IMR-90 (cell line): ENCODE measurements at regions not wholly inside any gene's neighbourhood (a gene's known extent, or its start where the extent isn't known, plus 50 kb on each side); places are given as distances from the start of the nearest gene placed in this dataset.

ENCODE experiments used
- ATAC-seq: fragments of 200-7000 bp; cut with Tn5 transposase; 2 replicates; pipeline ENCODE4 v1.9.1; 2020; ENCODE audit warnings: low read depth, mild to moderate bottlenecking, moderate library complexity
- BruUV-seq: library from RNA; stranded (reverse); fragments of 400-500 nt; replicated peaks from 2 replicates; lab custom pipeline; 2021; lab: Mats Ljungman, UMichigan
- CTCF ChIA-PET: fragments of 300-600 bp; formaldehyde crosslinking; extraction: SDS; loops from one replicate; lab custom pipeline; 2021; ENCODE audit warnings: antibody characterized with exemption; lab: Yijun Ruan, JAX
- POLR2A ChIA-PET: fragments of 300-600 bp; sonication (Branson Sonifier 250); formaldehyde crosslinking; loops from one replicate; lab custom pipeline; 2022; ENCODE audit warnings: antibody characterized with exemption; ENCODE audit not compliant: unreplicated experiment; lab: Charles Lee
- DNase-seq: peaks from one replicate; pipeline ENCODE4 v3.0.0; 2013
- H2AFZ ChIP-seq: replicated peaks from 2 replicates; pipeline ENCODE3; 2013; ENCODE audit warnings: low read length, mild to moderate bottlenecking; ENCODE audit not compliant: poor library complexity
- H2AK5ac ChIP-seq: 2 replicates; pipeline ENCODE4 v1.6.1; 2013; ENCODE audit warnings: low read depth, low read length, inconsistent platforms
- H2AK9ac ChIP-seq: replicated peaks from 2 replicates; pipeline ENCODE3; 2013; ENCODE audit warnings: mild to moderate bottlenecking, low read depth, low read length, moderate library complexity; ENCODE audit not compliant: poor library complexity
- H2BK120ac ChIP-seq: 2 replicates; pipeline ENCODE4 v1.6.1; 2013; ENCODE audit warnings: low read depth, low read length, inconsistent platforms
- H2BK15ac ChIP-seq: 3 replicates; pipeline ENCODE4 v1.6.1; 2013; ENCODE audit warnings: low read depth, low read length, inconsistent platforms
- H2BK20ac ChIP-seq: 2 replicates; pipeline ENCODE4 v1.6.1; 2013; ENCODE audit warnings: low read depth, mild to moderate bottlenecking, inconsistent platforms, low read length, moderate library complexity
- H2BK5ac ChIP-seq: 2 replicates; pipeline ENCODE4 v1.6.1; 2013; ENCODE audit warnings: mild to moderate bottlenecking, low read depth, low read length, inconsistent platforms; ENCODE audit not compliant: poor library complexity, severe bottlenecking
- H3K14ac ChIP-seq: replicated peaks from 2 replicates; pipeline ENCODE4 v1.6.1; 2013; ENCODE audit warnings: low read depth, low read length, inconsistent platforms
- H3K18ac ChIP-seq: 2 replicates; pipeline ENCODE4 v1.6.1; 2013; ENCODE audit warnings: low read depth, low read length, control low read depth
- H3K23ac ChIP-seq: 2 replicates; pipeline ENCODE4 v1.6.1; 2013; ENCODE audit warnings: low read depth, low read length, inconsistent platforms
- H3K27ac ChIP-seq: 2 replicates; pipeline ENCODE4 v1.5.1; 2013; ENCODE audit warnings: mild to moderate bottlenecking, control low read depth, low read length; ENCODE audit not compliant: insufficient read depth
- H3K27me3 ChIP-seq: 2 replicates; pipeline ENCODE4 v1.6.1; 2013; ENCODE audit warnings: low read length; ENCODE audit not compliant: control insufficient read depth, insufficient read depth
- H3K36me3 ChIP-seq: 2 replicates; pipeline ENCODE4 v1.6.1; 2013; ENCODE audit warnings: low read length, mixed read lengths; ENCODE audit not compliant: control insufficient read depth, insufficient read depth
- H3K4ac ChIP-seq: 2 replicates; pipeline ENCODE4 v1.6.1; 2013; ENCODE audit warnings: low read depth, low read length, inconsistent platforms
- H3K4me1 ChIP-seq: 2 replicates; pipeline ENCODE4 v1.6.1; 2013; ENCODE audit warnings: low read length, mixed read lengths; ENCODE audit not compliant: control insufficient read depth, insufficient read depth
- H3K4me2 ChIP-seq: 2 replicates; pipeline ENCODE4 v1.6.1; 2013; ENCODE audit warnings: low read depth, mild to moderate bottlenecking, control low read depth, low read length, moderate library complexity
- H3K4me3 ChIP-seq: 2 replicates; pipeline ENCODE4 v1.5.1; 2013; ENCODE audit warnings: low read depth, mild to moderate bottlenecking, control low read depth, low read length, moderate library complexity; ENCODE audit not compliant: insufficient read depth
- H3K56ac ChIP-seq: 2 replicates; pipeline ENCODE4 v1.6.1; 2013; ENCODE audit warnings: low read length, inconsistent platforms; ENCODE audit not compliant: insufficient read depth; ENCODE audit errors: extremely low read depth
- H3K79me1 ChIP-seq, 2 experiments: 2 replicates each; pipeline ENCODE4 v1.6.1; 2013; ENCODE audit warnings: low read length in 2 of 2, inconsistent platforms in 1 of 2, low read depth in 1 of 2
- H3K9ac ChIP-seq: 2 replicates; pipeline ENCODE4 v1.6.1; 2013; ENCODE audit warnings: low read depth, low read length, control low read depth
- H3K9me1 ChIP-seq: 2 replicates; pipeline ENCODE4 v1.6.1; 2013; ENCODE audit warnings: low read length, inconsistent platforms; ENCODE audit not compliant: insufficient read depth
- H3K9me3 ChIP-seq: 2 replicates; pipeline ENCODE4 v1.6.1; 2013; ENCODE audit warnings: low read length; ENCODE audit not compliant: control insufficient read depth, insufficient read depth
- H4K20me1 ChIP-seq: 2 replicates; pipeline ENCODE4 v1.6.1; 2013; ENCODE audit warnings: low read length, inconsistent platforms; ENCODE audit not compliant: insufficient read depth
- H4K5ac ChIP-seq: 2 replicates; pipeline ENCODE4 v1.6.1; 2013; ENCODE audit warnings: mild to moderate bottlenecking, low read depth, low read length, control low read depth
- H4K8ac ChIP-seq, 2 experiments: 2 replicates each; pipeline ENCODE4 v1.6.1; 2013; ENCODE audit warnings: low read depth in 2 of 2, low read length in 2 of 2, control low read depth in 1 of 2, inconsistent platforms in 1 of 2
- H4K91ac ChIP-seq: 2 replicates; pipeline ENCODE4 v1.6.1; 2013; ENCODE audit warnings: low read depth, low read length, inconsistent platforms; ENCODE audit not compliant: insufficient read depth
- CEBPB ChIP-seq: IDR thresholded peaks from 2 replicates; pipeline ENCODE4 v1.6.1; 2012; ENCODE audit warnings: low read depth, low read length, improper control_type of control experiment
- ELK1 ChIP-seq: fragments of 150-350 bp; IDR thresholded peaks from 2 replicates; pipeline ENCODE4 v1.6.1; 2016; ENCODE audit warnings: low read depth, mild to moderate bottlenecking, low read length, moderate library complexity, borderline replicate concordance
- FOS ChIP-seq: fragments of 150-350 bp; IDR thresholded peaks from 2 replicates; pipeline ENCODE4 v1.6.1; 2016; ENCODE audit warnings: low read depth, low read length
- MXI1 ChIP-seq: IDR thresholded peaks from 2 replicates; pipeline ENCODE4 v1.6.1; 2012; ENCODE audit warnings: low read depth, mild to moderate bottlenecking, low read length, moderate library complexity, borderline replicate concordance
- POLR2A ChIP-seq: IDR thresholded peaks from 2 replicates; pipeline ENCODE4 v1.6.1; 2012; ENCODE audit warnings: mild to moderate bottlenecking, low read depth, low read length
- RAD21 ChIP-seq: IDR thresholded peaks from 2 replicates; pipeline ENCODE4 v1.6.1; 2012; ENCODE audit warnings: low read length, improper control_type of control experiment
- USF2 ChIP-seq: fragments of 150-350 bp; IDR thresholded peaks from 2 replicates; pipeline ENCODE4 v1.6.1; 2017; ENCODE audit warnings: mild to moderate bottlenecking, antibody characterized with exemption, low read length, low read depth
- WGBS, 2 experiments: methylation state at CpG; one replicate each; pipeline versions ENCODE4 v1.1.5 to v1.1.7; 2013; ENCODE audit warnings: missing lambda C conversion rate in 2 of 2; ENCODE audit not compliant: insufficient read length in 1 of 2; ENCODE audit errors: extremely low coverage in 2 of 2; 5-methylcytosine and 5-hydroxymethylcytosine counted together
- dilution Hi-C: fragments of 300-500 bp; cut with HindIII; formaldehyde crosslinking; loops from one replicate; pipeline ENCODE4 v1.14.3; 2018; ENCODE audit warnings: low sequenced_read_pairs; ENCODE audit not compliant: unreplicated experiment
- in situ Hi-C: fragments of 300-500 bp; cut with MboI; formaldehyde crosslinking; loops from 3 replicates; pipeline ENCODE4 v1.14.3; 2019; ENCODE audit warnings: low sequenced_read_pairs, inconsistent platforms, mixed read lengths
- intact Hi-C: fragments of 100-400 bp; cut with micrococcal nuclease; formaldehyde crosslinking; loops from 2 replicates; pipeline ENCODE4 v1.10.0; 2022

- Histone ChIP-seq H3K36me3 (no peaks in the 10 kb centered on the region), H3K4me3 (no peak overlapping the region), H3K14ac (no peak overlapping the region), H2BK5ac (no peak overlapping the region), H2AFZ (no peak overlapping the region), H2BK120ac (no peak overlapping the region), H3K9ac (no peak overlapping the region), H3K9me1 (no peaks in the 10 kb centered on the region), H3K18ac (no peak overlapping the region), H3K79me1 (no peaks in the 10 kb centered on the region), H4K91ac (no peak overlapping the region), H2AK9ac (no peak overlapping the region), H3K27me3 (no peaks in the 10 kb centered on the region), H4K20me1 (no peaks in the 10 kb centered on the region), H3K4ac (no peak overlapping the region), H3K23ac (no peak overlapping the region), H3K56ac (no peak overlapping the region), H3K4me1 (no peaks in the 10 kb centered on the region), H2AK5ac (no peak overlapping the region), H4K8ac (no peak overlapping the region), H3K27ac (no peak overlapping the region), H2BK15ac (no peak overlapping the region), H2BK20ac (no peak overlapping the region), H4K5ac (no peak overlapping the region), H3K9me3 (peaks cover 7% of the 10 kb centered on the region), H3K4me2 (no peak overlapping the region)
- no TSS peak for BruUV-seq
- dilution Hi-C loops (no loop called here), in situ Hi-C loops (no loop called here), intact Hi-C loops (no loop called here)
- WGBS, 2 experiments: no CpG with 5 or more reads among the region's 2 CpGs
- ChIA-PET CTCF (no interaction called here), POLR2A (no interaction called here)
- no peak for ATAC-seq
- DNase-seq: no peak
- no peak for TF ChIP-seq MXI1
- no peak for TF ChIP-seq USF2
- TF ChIP-seq CEBPB: no peak
- TF ChIP-seq FOS: no peak
- no peak for TF ChIP-seq ELK1
- TF ChIP-seq POLR2A: no peak
- no peak for TF ChIP-seq RAD21
Observed at GRCh38 chr16:61371388-61371787, 664.9 kb downstream of the CDH8 start.
